Progenitor cell of endocrine pancreas (in vitro differentiated cells): ENCODE measurements at regions not wholly inside any gene's neighbourhood (a gene's known extent, or its start where the extent isn't known, plus 50 kb on each side); places are given as distances from the start of the nearest gene placed in this dataset.

Experiments
- DNase-seq: peaks from one replicate; pipeline ENCODE4 v3.0.0; 2021; ENCODE audit warnings: low spot score; ENCODE audit not compliant: unreplicated experiment
- H3K27ac Mint-ChIP-seq: 2 replicates; pipeline ENCODE4 v1.8.0; 2021; ENCODE audit warnings: mild to moderate bottlenecking, moderate library complexity, mixed read lengths
- H3K27me3 Mint-ChIP-seq: 2 replicates; pipeline ENCODE4 v1.8.0; 2021; ENCODE audit warnings: mixed read lengths
- H3K36me3 Mint-ChIP-seq: 2 replicates; pipeline ENCODE4 v1.8.0; 2022; ENCODE audit warnings: mixed read lengths; ENCODE audit not compliant: insufficient read depth
- H3K4me1 Mint-ChIP-seq: 2 replicates; pipeline ENCODE4 v1.8.0; 2021; ENCODE audit warnings: low read depth, mixed read lengths
- H3K4me3 Mint-ChIP-seq: 2 replicates; pipeline ENCODE4 v1.8.0; 2021; ENCODE audit warnings: low read depth, mild to moderate bottlenecking, moderate library complexity, mixed read lengths
- H3K9me3 Mint-ChIP-seq: 2 replicates; pipeline ENCODE4 v1.8.0; 2021; ENCODE audit warnings: low read depth, mixed read lengths
- TF ChIP-seq, protein P1 (sequence below): fragments of 200-600 bp; sonication (generic); IDR thresholded peaks from one replicate; pipeline ENCODE4 v1.5.0; 2021; ENCODE audit warnings: antibody characterized with exemption, mild to moderate bottlenecking; ENCODE audit not compliant: unreplicated experiment

- DNase-seq: no peak
- Mint-ChIP-seq H3K9me3 (peaks cover 8% of the 10 kb centered on the region), H3K27me3 (no peaks in the 10 kb centered on the region), H3K4me1 (no peaks in the 10 kb centered on the region), H3K36me3 (no peaks in the 10 kb centered on the region), H3K4me3 (no peak overlapping the region), H3K27ac (no peak overlapping the region)
- TF ChIP-seq, protein P1, sequence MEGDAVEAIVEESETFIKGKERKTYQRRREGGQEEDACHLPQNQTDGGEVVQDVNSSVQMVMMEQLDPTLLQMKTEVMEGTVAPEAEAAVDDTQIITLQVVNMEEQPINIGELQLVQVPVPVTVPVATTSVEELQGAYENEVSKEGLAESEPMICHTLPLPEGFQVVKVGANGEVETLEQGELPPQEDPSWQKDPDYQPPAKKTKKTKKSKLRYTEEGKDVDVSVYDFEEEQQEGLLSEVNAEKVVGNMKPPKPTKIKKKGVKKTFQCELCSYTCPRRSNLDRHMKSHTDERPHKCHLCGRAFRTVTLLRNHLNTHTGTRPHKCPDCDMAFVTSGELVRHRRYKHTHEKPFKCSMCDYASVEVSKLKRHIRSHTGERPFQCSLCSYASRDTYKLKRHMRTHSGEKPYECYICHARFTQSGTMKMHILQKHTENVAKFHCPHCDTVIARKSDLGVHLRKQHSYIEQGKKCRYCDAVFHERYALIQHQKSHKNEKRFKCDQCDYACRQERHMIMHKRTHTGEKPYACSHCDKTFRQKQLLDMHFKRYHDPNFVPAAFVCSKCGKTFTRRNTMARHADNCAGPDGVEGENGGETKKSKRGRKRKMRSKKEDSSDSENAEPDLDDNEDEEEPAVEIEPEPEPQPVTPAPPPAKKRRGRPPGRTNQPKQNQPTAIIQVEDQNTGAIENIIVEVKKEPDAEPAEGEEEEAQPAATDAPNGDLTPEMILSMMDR: no peak
These were observed 170.4 kb upstream of the SYT6 start for GRCh38 chr1:114323959-114324661.

- H3K9me3 Mint-ChIP-seq: peaks cover 8% of the 10 kb centered on the region
- no peak overlapping the region for H3K27ac Mint-ChIP-seq
- no peak for DNase-seq
- H3K4me1 Mint-ChIP-seq: no peaks in the 10 kb centered on the region
- no peaks in the 10 kb centered on the region for H3K27me3 Mint-ChIP-seq
- TF ChIP-seq, protein P1: no peak
- H3K4me3 Mint-ChIP-seq: no peak overlapping the region
- H3K36me3 Mint-ChIP-seq: no peaks in the 10 kb centered on the region
These were observed 169.1 kb upstream of the SYT6 start for GRCh38 chr1:114322734-114323133.

GRCh38 chr1:114322207-114322606 is 168.5 kb upstream of the SYT6 start:
- Mint-ChIP-seq H3K4me1 (no peaks in the 10 kb centered on the region), H3K27me3 (no peaks in the 10 kb centered on the region), H3K36me3 (no peaks in the 10 kb centered on the region), H3K9me3 (peaks cover 8% of the 10 kb centered on the region), H3K4me3 (no peak overlapping the region), H3K27ac (no peak overlapping the region)
- TF ChIP-seq, protein P1: no peak
- no peak for DNase-seq

DNA sequence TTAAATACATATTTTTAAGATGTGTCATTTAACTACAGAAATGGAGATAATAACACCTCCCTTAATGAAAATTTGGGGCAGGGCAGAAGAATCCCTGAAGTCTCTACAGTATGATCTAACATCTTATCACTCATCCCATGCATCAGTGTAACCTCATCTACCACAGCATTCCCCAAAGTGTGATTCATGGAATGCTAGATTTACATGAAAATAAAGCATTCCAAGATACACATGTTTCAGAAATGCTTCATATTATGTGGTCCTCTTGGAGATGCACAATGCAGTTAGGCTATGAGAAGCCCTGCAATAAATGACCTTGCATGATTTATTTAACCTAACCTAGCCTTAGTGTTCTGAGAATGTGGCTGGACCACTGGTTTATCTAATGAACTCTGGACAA is 166.9 kb upstream of the SYT6 start:
- no peak for DNase-seq
- Mint-ChIP-seq H3K4me1 (no peaks in the 10 kb centered on the region), H3K27me3 (no peaks in the 10 kb centered on the region), H3K36me3 (no peaks in the 10 kb centered on the region), H3K27ac (no peak overlapping the region), H3K9me3 (no peaks in the 10 kb centered on the region), H3K4me3 (no peak overlapping the region)
- TF ChIP-seq, protein P1: no peak

DNA sequence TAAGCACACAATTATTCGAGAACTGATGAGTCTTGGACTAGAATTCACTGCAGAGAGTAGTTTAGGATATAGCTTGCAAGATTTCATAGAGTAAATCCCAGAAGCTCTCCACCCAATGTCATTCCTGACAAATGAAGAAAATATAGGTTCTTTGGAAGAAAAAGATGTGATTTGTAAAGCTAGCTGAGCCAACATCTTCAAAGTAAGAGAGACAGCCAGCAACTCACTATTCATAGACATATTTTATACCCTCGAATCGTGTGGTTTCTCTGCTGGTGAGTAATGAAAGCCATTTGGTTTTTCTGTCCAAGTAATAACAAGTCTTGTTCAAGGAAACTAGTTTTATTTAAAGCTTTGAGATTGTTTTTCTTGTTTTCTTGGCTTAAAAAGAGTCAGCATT is 165.7 kb upstream of the SYT6 start:
- Mint-ChIP-seq H3K4me3 (no peak overlapping the region), H3K27me3 (no peaks in the 10 kb centered on the region), H3K27ac (no peak overlapping the region), H3K9me3 (no peaks in the 10 kb centered on the region), H3K4me1 (no peaks in the 10 kb centered on the region), H3K36me3 (no peaks in the 10 kb centered on the region)
- TF ChIP-seq, protein P1: no peak
- no peak for DNase-seq
